ENCODE measurements at regions not wholly inside any gene's neighbourhood (a gene's known extent, or its start where the extent isn't known, plus 50 kb on each side); places are given as distances from the start of the nearest gene placed in this dataset.
"Not testable (repeated sequence)": the region's sequence is repeated elsewhere in the genome, so short reads cannot be mapped to it uniquely, and the experiment has no call there.

DNA sequence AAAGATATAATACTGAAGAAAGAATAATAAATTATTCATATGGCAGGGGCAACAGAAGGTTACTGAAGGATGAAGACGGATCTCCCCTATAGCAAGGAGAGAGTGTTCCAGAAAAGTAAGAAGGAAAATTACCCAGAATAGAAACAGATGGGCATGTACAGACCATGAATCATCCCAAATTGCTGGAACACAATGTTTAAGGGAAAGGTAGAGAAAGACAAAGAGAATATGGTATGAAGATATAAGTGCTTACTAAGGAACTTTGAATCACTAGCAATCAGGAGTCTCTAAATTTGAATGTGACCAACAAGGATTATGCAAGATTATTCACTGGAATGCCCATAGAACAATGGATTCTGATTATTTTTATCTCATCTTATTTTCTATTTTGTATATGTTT is 375.4 kb downstream of the COL11A1 start:
- Mint-ChIP-seq H3K27me3 (no peaks in the 10 kb centered on the region), H3K4me1 (no peaks in the 10 kb centered on the region), H3K27ac (no peak overlapping the region), H3K4me3 (no peak overlapping the region), H3K36me3 (no peaks in the 10 kb centered on the region), H3K9me3 (peaks cover 0 to 7% (median 6%) of the 10 kb centered on the region in 3 donors)

DNA sequence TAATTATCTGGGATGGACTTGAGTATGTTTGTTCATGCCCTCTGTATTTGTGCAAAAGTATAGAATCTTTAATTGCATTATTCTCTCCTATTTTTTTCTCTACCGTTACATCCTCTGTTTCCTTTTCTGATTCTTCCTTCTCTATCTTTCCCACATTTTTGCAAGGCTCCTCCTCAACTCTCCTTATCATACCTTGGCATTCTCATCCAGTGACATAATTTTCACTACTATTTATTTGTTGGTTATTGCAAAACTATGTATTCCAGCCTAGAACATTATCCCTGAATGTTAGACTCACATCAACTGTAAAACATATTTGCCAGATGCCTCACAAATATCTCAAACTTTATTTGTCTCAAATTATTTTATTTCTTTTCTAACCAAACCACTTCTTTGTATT is 381.9 kb downstream of the COL11A1 start:
- no peak overlapping the region for H3K27ac Mint-ChIP-seq
- H3K9me3 Mint-ChIP-seq = peaks cover 0 to 3% (median 3%) of the 10 kb centered on the region in 3 donors
- H3K27me3 Mint-ChIP-seq = no peaks in the 10 kb centered on the region
- H3K4me1 Mint-ChIP-seq = no peaks in the 10 kb centered on the region
- H3K4me3 Mint-ChIP-seq = peak overlapping the region in 1 of 4 donors; percentile 6
- no peaks in the 10 kb centered on the region for H3K36me3 Mint-ChIP-seq

DNA sequence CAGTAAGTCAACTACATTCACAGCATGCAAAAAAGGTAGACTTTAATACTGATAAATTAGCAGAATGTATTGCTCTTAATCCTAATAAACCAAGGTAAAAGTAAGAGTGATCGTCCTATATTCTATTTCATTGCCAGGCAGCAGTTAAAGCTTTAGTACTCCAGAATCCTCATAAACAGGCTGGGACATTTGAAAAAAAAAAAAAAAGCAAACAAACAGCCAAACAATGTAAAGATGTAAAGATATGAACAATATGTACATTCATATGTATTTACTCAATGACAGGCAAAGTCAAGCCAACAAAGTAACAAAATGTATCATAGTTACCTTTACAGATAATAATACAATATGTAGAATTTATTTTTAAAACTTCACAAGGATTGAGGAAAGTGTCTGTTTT is 383.6 kb downstream of the COL11A1 start:
- Mint-ChIP-seq H3K4me1 (no peaks in the 10 kb centered on the region), H3K4me3 (no peak overlapping the region), H3K27ac (no peak overlapping the region), H3K27me3 (no peaks in the 10 kb centered on the region), H3K36me3 (no peaks in the 10 kb centered on the region), H3K9me3 (peaks cover 0 to 3% (median 1%) of the 10 kb centered on the region in 3 donors)

DNA sequence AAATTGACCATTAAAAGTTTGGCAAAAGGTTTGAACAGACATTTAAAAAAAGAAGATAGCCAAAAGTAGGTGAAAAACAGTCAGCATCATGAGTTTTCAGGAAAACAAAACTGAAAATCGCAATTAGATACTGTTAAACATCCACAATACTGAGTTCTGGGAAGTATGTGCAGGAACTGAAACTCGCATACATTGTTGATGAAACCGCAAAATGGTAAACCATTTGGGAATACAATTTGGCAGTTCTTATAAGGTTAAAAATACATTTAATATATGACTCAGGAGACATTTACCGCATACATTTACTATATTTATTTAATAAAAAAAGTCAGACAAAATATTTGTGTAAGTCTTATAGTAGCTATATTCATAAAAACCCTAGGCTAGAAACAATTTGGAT is 393.2 kb downstream of the COL11A1 start:
- Mint-ChIP-seq H3K36me3 (no peaks in the 10 kb centered on the region), H3K9me3 (peaks cover 0 to 5% (median 1%) of the 10 kb centered on the region in 3 donors), H3K4me3 (no peak overlapping the region), H3K27ac (no peak overlapping the region), H3K4me1 (peaks cover 0 to 4% (median 0%) of the 10 kb centered on the region in 3 donors), H3K27me3 (no peaks in the 10 kb centered on the region)

DNA sequence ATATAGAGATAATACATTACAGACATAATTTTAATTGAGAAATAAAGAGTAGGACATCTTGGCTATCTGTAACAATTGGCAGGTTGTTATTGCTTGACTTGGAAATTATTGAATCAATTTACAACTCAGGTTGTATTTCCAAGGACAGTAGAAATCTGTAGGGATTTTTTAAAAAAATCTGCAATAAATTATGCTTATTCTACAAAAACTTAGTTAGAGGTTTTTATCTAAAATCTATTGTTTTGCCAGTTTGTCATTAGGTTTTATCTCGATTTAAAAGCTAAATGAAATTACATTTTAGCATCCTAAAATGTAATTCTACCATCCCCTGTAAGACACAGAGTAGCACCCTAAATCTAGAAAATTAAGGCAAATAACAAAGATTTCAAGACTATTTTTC is 408.8 kb downstream of the COL11A1 start:
- no peak overlapping the region for H3K27ac Mint-ChIP-seq
- H3K9me3 Mint-ChIP-seq = peaks cover 0 to 2% (median 0%) of the 10 kb centered on the region in 3 donors
- H3K36me3 Mint-ChIP-seq = no peaks in the 10 kb centered on the region
- no peaks in the 10 kb centered on the region for H3K27me3 Mint-ChIP-seq
- H3K4me1 Mint-ChIP-seq = no peaks in the 10 kb centered on the region
- no peak overlapping the region for H3K4me3 Mint-ChIP-seq

DNA sequence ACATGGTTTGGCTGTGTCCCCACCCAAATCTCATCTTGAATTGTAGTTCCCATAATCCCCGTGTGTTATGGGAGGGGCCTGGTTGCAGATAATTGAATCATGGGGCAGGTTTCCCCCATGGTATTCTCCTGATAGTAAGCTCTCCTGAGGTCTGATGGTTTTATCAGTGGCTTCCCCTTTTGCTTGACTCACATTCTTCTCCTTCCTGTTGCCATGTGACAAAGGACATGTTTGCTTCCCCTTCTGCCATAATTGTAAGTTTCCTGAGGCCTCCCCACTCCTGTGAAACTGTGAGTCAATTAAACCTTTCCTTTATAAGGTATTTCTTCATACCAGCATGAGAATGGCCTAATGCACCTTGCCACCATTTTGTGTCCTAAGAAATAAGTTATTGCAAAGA is 415.0 kb downstream of the COL11A1 start:
- Mint-ChIP-seq H3K27ac (no peak overlapping the region), H3K4me3 (no peak overlapping the region), H3K4me1 (no peaks in the 10 kb centered on the region), H3K9me3 (peaks cover 2 to 13% (median 3%) of the 10 kb centered on the region in 3 donors), H3K27me3 (no peaks in the 10 kb centered on the region), H3K36me3 (no peaks in the 10 kb centered on the region)

DNA sequence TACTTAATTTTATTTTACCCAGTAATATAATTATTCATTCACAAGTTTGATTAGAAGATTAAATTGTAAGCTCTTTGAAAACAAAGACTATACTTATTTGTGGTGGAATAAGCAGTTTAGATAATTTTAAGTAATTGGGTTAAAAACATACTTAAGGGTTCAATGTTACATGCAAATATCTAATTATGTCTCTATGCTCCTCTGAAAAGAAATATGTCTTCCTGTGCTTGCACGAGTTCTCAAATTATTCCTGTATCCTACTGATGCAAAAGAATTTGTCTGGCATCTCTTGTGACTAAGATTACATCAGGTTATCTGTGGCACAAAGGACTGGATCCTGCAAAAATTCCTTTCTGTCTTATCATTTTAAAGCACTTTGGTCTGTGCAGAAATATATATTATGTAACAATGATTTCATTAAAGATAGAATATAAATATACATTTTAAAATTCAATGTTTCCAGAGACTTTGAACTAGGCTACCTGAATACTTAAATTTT is 416.7 kb downstream of the COL11A1 start:
- H3K4me3 Mint-ChIP-seq = no peak overlapping the region
- no peaks in the 10 kb centered on the region for H3K27me3 Mint-ChIP-seq
- no peak overlapping the region for H3K27ac Mint-ChIP-seq
- no peaks in the 10 kb centered on the region for H3K4me1 Mint-ChIP-seq
- H3K9me3 Mint-ChIP-seq = peaks cover 2 to 13% (median 3%) of the 10 kb centered on the region in 3 donors
- H3K36me3 Mint-ChIP-seq = no peaks in the 10 kb centered on the region

DNA sequence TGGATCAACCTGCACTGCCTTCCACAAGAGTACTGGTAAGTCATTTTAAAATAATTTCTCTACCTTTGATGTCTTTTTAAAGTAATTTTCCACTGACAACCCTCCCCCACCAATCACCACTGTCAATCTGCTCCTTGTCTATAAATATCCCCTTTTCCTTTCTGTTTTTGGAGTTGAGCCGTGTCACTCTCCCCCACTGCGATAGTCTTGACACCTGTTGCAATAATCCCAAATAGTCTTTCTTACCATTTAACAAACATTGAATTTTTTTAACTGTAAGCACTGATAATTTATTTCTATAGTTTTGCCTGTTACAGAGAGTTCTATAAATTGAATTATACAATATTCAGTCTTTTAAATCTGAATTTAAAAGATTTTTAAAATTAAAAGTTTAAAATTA is 420.9 kb downstream of the COL11A1 start:
- Mint-ChIP-seq H3K27me3 (no peaks in the 10 kb centered on the region), H3K4me1 (no peaks in the 10 kb centered on the region), H3K9me3 (peaks cover 0 to 2% (median 1%) of the 10 kb centered on the region in 3 donors), H3K36me3 (no peaks in the 10 kb centered on the region), H3K4me3 (no peak overlapping the region), H3K27ac (peak overlapping the region in 1 of 3 donors; percentile 65)

DNA sequence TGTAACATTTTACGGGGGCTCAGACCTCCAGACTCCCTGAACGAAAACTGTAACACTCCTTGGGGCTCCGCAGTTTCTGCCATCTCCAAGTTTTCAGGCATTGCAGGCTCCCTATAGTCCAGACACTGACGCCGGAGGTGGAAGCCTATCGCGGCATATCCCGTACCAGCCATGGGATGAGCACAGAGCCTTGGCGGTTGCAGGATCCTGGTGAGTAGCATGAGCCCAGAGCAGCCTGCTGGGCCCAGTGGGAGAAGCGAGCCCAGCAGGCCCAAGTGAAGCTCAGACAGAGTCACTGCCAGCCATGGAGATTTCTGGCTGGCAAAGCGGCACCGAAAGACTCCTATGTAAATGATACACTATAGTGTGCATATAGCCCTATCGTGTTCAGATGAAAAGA is 446.8 kb downstream of the COL11A1 start:
- no peaks in the 10 kb centered on the region for H3K27me3 Mint-ChIP-seq
- H3K9me3 Mint-ChIP-seq = peaks cover 0 to 7% (median 0%) of the 10 kb centered on the region in 3 donors
- no peaks in the 10 kb centered on the region for H3K36me3 Mint-ChIP-seq
- no peak overlapping the region for H3K27ac Mint-ChIP-seq
- no peak overlapping the region for H3K4me3 Mint-ChIP-seq
- H3K4me1 Mint-ChIP-seq = no peaks in the 10 kb centered on the region

DNA sequence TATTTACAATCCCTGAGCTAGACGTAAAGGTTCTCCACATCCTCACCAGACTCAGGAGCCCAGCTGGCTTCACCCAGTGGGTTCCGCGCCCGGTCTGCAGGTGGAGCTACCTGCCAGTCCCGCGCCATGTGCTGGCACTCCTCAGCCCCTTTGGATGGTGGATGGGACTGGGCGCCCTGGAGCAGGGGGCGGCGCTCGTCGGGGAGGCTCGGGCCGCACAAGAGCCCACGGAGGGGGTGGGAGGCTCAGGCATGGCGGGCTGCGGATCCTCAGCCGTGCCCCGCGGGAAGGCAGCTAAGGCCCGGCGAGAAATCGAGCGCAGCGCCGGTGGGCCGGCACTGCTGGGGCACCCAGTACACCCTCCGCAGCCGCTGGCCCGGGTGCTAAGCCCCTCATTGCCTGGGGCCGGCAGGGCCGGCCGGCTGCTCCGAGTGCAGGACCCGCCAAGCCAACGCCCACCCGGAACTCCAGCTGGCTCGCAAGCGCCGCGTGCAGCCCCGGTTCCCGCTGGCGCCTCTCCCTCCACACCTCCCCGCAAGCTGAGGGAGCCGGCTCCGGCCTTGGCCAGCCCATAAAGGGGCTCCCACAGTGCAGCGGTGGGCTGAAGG is 448.3 kb downstream of the COL11A1 start:
- not testable (repeated sequence) for H3K4me1 Mint-ChIP-seq, H3K27me3 Mint-ChIP-seq, H3K9me3 Mint-ChIP-seq, H3K36me3 Mint-ChIP-seq, H3K27ac Mint-ChIP-seq, H3K4me3 Mint-ChIP-seq

DNA sequence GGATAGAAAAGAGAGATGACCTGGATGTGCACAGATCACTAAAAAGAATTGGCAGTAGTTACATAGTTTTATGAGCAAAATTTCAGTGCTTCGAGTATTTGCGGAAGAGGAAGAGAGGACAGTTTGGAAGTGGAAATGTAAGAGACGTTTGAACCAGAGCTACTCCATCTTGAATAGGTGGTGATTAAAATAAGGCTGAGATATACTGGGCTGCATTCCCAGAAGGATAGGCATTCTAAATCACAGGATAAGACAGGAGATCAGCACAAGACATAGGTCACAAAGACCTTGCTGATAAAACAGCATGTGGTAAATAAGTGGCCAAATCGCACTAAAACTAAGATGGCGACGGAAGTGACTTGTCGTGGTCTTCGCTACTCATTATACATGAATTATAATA is 453.3 kb downstream of the COL11A1 start:
- H3K4me3 Mint-ChIP-seq = no peak overlapping the region
- no peaks in the 10 kb centered on the region for H3K4me1 Mint-ChIP-seq

DNA sequence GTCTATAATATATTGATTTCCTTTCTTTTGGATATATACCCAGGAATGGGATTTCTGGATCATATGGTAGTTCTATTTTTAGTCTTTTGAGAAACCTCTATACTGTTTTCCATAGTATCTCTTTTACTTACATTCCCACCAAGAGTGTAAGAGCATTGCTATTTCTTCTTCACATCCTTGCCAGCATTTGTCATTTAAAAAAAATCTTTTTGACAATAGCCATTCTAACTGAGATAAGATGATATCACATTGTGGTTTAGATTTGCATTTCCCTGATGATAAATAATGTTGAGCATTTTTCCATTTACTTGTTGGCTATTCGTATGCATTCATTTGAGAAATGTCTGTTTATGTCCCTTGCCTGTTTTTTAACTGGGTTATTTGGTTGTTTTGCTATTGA is 467.4 kb downstream of the COL11A1 start:
- no peaks in the 10 kb centered on the region for H3K4me1 Mint-ChIP-seq
- no peak overlapping the region for H3K4me3 Mint-ChIP-seq
- no peaks in the 10 kb centered on the region for H3K27me3 Mint-ChIP-seq
- H3K36me3 Mint-ChIP-seq = peaks cover 1% of the 10 kb centered on the region
- peaks cover 3 to 12% (median 5%) of the 10 kb centered on the region in 3 donors for H3K9me3 Mint-ChIP-seq
- no peak overlapping the region for H3K27ac Mint-ChIP-seq

More for the DNA sequence above, 453.3 kb downstream of the COL11A1 start:
- Mint-ChIP-seq H3K36me3 (no peaks in the 10 kb centered on the region), H3K27ac (no peak overlapping the region), H3K9me3 (peaks cover 2 to 9% (median 4%) of the 10 kb centered on the region in 3 donors), H3K27me3 (no peaks in the 10 kb centered on the region)

DNA sequence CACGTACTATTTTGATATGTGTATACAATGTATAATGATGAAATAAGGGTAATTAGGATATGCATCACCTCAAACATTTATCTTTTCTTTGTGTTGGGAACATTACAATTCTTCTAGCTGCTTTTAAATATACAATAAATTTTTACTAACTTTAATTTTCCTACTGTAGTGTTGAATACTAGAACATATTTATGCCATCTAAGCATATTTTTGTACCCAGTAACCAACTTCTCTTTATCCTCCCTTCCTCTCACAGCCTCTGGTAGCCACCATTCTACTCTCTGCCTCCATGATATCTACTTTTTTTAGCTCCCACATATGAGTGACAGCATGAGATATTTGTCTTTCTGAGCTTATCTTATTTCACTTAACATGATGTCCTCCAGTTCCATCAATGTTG is 468.0 kb downstream of the COL11A1 start:
- H3K27ac Mint-ChIP-seq = no peak overlapping the region
- peaks cover 1% of the 10 kb centered on the region for H3K36me3 Mint-ChIP-seq
- no peaks in the 10 kb centered on the region for H3K4me1 Mint-ChIP-seq
- H3K9me3 Mint-ChIP-seq = peaks cover 3 to 11% (median 5%) of the 10 kb centered on the region in 3 donors
- H3K27me3 Mint-ChIP-seq = no peaks in the 10 kb centered on the region
- no peak overlapping the region for H3K4me3 Mint-ChIP-seq

DNA sequence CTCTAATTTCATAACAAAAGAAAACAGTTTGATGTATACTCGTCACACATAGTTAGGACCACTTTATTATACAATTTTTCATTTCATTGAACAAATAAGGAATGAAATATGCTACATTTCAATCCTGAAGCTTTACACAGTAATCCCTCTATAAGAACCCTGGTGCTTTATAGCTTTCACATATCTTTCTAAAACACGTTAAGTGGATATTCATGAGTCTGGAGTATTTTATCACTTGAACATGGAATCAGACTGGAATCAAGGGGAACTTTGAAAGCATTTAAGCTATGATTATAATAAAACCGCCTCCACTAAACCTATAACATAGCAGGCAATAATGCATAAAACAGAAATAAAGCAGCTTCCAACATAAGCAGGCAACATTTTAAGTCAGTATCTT is 476.6 kb downstream of the COL11A1 start:
- H3K27me3 Mint-ChIP-seq = no peaks in the 10 kb centered on the region
- no peak overlapping the region for H3K27ac Mint-ChIP-seq
- no peaks in the 10 kb centered on the region for H3K4me1 Mint-ChIP-seq
- no peak overlapping the region for H3K4me3 Mint-ChIP-seq
- H3K36me3 Mint-ChIP-seq = no peaks in the 10 kb centered on the region
- peaks cover 0 to 4% (median 0%) of the 10 kb centered on the region in 3 donors for H3K9me3 Mint-ChIP-seq

DNA sequence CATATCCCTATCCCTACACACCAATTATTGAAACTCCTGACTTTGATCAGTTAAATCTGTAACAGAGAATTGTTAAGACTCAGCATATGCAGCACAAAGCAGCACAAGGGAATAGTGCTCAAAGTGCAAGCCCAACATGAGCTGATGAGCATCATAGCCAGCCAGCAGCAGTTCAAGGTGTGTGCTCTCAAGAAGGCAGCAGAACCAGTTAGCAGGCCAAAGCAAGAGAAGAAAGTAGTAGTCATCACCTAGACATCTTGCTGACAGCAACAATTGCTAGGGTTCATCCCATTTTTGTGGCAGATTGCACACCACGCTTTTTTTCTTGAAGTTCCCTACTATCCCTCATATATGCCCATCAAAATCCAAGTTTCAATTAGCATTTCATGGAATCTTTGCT is 478.3 kb downstream of the COL11A1 start:
- no peak overlapping the region for H3K27ac Mint-ChIP-seq
- H3K36me3 Mint-ChIP-seq = no peaks in the 10 kb centered on the region
- H3K9me3 Mint-ChIP-seq = peaks cover under 1 to 9% (median 1%) of the 10 kb centered on the region in 3 donors
- no peaks in the 10 kb centered on the region for H3K4me1 Mint-ChIP-seq
- H3K27me3 Mint-ChIP-seq = no peaks in the 10 kb centered on the region
- H3K4me3 Mint-ChIP-seq = no peak overlapping the region

DNA sequence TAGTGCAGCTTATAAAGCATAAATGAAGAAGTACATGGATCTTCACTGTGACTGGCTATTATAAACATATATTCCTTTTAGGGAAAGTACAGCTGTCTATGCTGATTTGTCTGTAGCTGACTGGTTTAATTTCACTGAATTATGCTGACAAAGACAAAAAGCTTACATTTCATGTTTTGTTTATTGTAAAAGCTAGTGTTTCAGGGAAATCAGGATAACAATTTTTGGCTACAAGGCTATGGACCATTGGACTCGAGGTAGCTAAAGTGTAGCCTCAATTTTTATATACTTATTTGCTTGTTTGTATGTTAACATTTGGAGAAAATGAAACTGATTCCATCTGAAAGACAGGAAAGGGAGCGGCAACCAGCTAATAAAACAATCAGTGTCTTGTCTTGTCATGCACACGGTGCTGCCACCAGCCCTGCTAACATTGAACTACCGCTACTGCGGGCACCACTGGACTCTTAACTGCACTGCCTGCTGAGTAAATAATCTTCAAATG is 480.2 kb downstream of the COL11A1 start:
- Mint-ChIP-seq H3K27me3 (no peaks in the 10 kb centered on the region), H3K27ac (no peak overlapping the region), H3K9me3 (peaks cover 1 to 5% (median 1%) of the 10 kb centered on the region in 3 donors), H3K4me1 (no peaks in the 10 kb centered on the region), H3K36me3 (no peaks in the 10 kb centered on the region), H3K4me3 (no peak overlapping the region)
